ENCODE measurements at regions not wholly inside any gene's neighbourhood (a gene's known extent, or its start where the extent isn't known, plus 50 kb on each side); places are given as distances from the start of the nearest gene placed in this dataset.

DNA sequence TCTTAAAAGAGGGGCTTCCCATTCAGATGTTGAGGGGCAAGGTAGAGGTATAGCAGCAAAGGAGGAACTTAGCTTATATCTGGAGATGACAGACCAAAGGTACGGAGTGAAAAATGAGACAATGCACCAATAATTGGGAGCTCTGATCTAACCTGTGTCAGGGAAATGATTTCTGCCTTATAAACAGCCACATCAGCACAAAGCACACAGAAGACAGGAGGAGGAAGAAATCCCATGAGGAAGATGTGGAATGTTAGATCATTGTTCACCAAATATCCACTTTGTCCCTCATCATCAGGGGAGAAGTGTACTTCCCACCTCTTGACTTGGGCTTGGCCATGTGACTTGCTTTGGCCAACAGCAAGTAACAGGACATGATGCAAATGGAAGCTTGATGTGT is 93.7 kb upstream of the WSCD2 start:
- DNase-seq (no peak), ATAC-seq (no peak)
- peaks cover 0 to 32% (median 19%) of the 10 kb centered on the region in 7 donors for H3K27me3 ChIP-seq
- H3K36me3 ChIP-seq, result no peaks in the 10 kb centered on the region
- no peak for TF ChIP-seq CTCF (IDR thresholded peaks at IDR 0.05)
- intact Hi-C loops (cut with DNase I), result no loop called here
- H3K4me3 ChIP-seq, result no peak overlapping the region
- no peaks in the 10 kb centered on the region for H3K4me1 ChIP-seq
- H3K9me3 ChIP-seq, result no peaks in the 10 kb centered on the region
- H3K27ac ChIP-seq, result no peak overlapping the region
- WGBS, 2 donors, result 81 to 91% methylated on average over 1 of the region's 1 CpG

GRCh38 chr12:108037960-108038359 is 91.1 kb upstream of the WSCD2 start:
- ATAC-seq, result no peak
- 85 to 88% methylated on average over 5 of the region's 5 CpGs for WGBS, 2 donors
- no peaks in the 10 kb centered on the region for H3K9me3 ChIP-seq
- no peak for DNase-seq
- H3K4me3 ChIP-seq, result no peak overlapping the region
- peaks cover 0 to 19% (median 9%) of the 10 kb centered on the region in 7 donors for H3K27me3 ChIP-seq
- intact Hi-C loops (cut with DNase I), result no loop called here
- H3K4me1 ChIP-seq, result peaks cover 0 to 9% (median 0%) of the 10 kb centered on the region in 9 donors
- H3K36me3 ChIP-seq, result no peaks in the 10 kb centered on the region
- no peak overlapping the region for H3K27ac ChIP-seq
- TF ChIP-seq CTCF (IDR thresholded peaks at IDR 0.05), result no peak

GRCh38 chr12:108039794-108040193 is 89.3 kb upstream of the WSCD2 start:
- no peak for ATAC-seq
- DNase-seq, result no peak
- Histone ChIP-seq H3K36me3 (no peaks in the 10 kb centered on the region), H3K27me3 (peaks cover 0 to 17% (median 9%) of the 10 kb centered on the region in 7 donors), H3K4me1 (peaks cover 0 to 9% (median 0%) of the 10 kb centered on the region in 9 donors), H3K9me3 (no peaks in the 10 kb centered on the region), H3K4me3 (no peak overlapping the region), H3K27ac (no peak overlapping the region)
- WGBS, 2 donors, result 70 to 72% methylated on average over 4 of the region's 4 CpGs
- intact Hi-C loops (cut with DNase I), result no loop called here
- no peak for TF ChIP-seq CTCF (IDR thresholded peaks at IDR 0.05)

GRCh38 chr12:108040947-108041346 is 88.1 kb upstream of the WSCD2 start:
- TF ChIP-seq CTCF (IDR thresholded peaks at IDR 0.05), result no peak
- 23 to 24% methylated on average over 2 of the region's 2 CpGs for WGBS, 2 donors
- Histone ChIP-seq H3K36me3 (no peaks in the 10 kb centered on the region), H3K9me3 (no peaks in the 10 kb centered on the region), H3K4me3 (no peak overlapping the region), H3K4me1 (peaks cover 0 to 9% (median 0%) of the 10 kb centered on the region in 9 donors), H3K27me3 (peaks cover 0 to 15% (median 5%) of the 10 kb centered on the region in 7 donors), H3K27ac (no peak overlapping the region)
- DNase-seq (no peak), ATAC-seq (no peak)
- intact Hi-C loops (cut with DNase I), result no loop called here

Data from heart right ventricle (tissue), 16 donors.